HepG2 (cell line): ENCODE measurements at regions not wholly inside any gene's neighbourhood (a gene's known extent, or its start where the extent isn't known, plus 50 kb on each side); places are given as distances from the start of the nearest gene placed in this dataset.

Experiments used
- AGO2 ChIP-seq: fragments of 200-400 bp; formaldehyde crosslinking; optimal IDR thresholded peaks from 2 replicates; pipeline ENCODE3; 2017; ENCODE audit warnings: mild to moderate bottlenecking, low read depth, low read length, moderate library complexity
- ARID2 ChIP-seq: sonication (generic); formaldehyde crosslinking; IDR thresholded peaks from 2 replicates; pipeline ENCODE4 v1.8.1; 2022; ENCODE audit warnings: mild to moderate bottlenecking, missing genetic modification reagents, borderline replicate concordance
- CREB1 ChIP-seq, 2 experiments: fragments of 450-650 bp in 1 of 2; IDR thresholded peaks; 2 replicates each; pipeline ENCODE4 v1.6.1; 2016 to 2017; ENCODE audit warnings: control low read depth in 1 of 2, mild to moderate bottlenecking in 1 of 2, missing compliant biosample characterization in 1 of 2, missing genetic modification characterization in 1 of 2
- GZF1 ChIP-seq: sonication (generic); formaldehyde crosslinking; IDR thresholded peaks from 2 replicates; pipeline ENCODE4 v1.5.1; 2020; ENCODE audit warnings: mild to moderate bottlenecking, missing genetic modification reagents
- HDAC6 ChIP-seq: fragments of 200-600 bp; sonication (generic); IDR thresholded peaks from 2 replicates; pipeline ENCODE4 v1.7.0; 2017; ENCODE audit warnings: mild to moderate bottlenecking, antibody characterized with exemption, low read length, low read depth
- IKZF1 ChIP-seq: fragments of 450-650 bp; IDR thresholded peaks from 2 replicates; pipeline ENCODE4 v1.7.1; 2016
- IKZF4 ChIP-seq: sonication (generic); formaldehyde crosslinking; IDR thresholded peaks from 2 replicates; pipeline ENCODE4 v1.5.1; 2020; ENCODE audit warnings: borderline replicate concordance, mild to moderate bottlenecking, low read depth, missing genetic modification reagents; ENCODE audit errors: not compliant biosample characterization
- KLF6 ChIP-seq: IDR thresholded peaks from 2 replicates; pipeline ENCODE4 v1.8.0; 2016; ENCODE audit warnings: missing biosample characterization, missing genetic modification reagents
- MTA3 ChIP-seq: sonication (generic); formaldehyde crosslinking; IDR thresholded peaks from 2 replicates; pipeline ENCODE4 v1.4.0; 2020; ENCODE audit warnings: missing genetic modification reagents
- MYNN ChIP-seq: sonication (generic); formaldehyde crosslinking; IDR thresholded peaks from 2 replicates; pipeline ENCODE4 v1.4.0; 2020; ENCODE audit warnings: mild to moderate bottlenecking, low read depth, missing genetic modification reagents
- SETDB1 ChIP-seq: sonication (generic); formaldehyde crosslinking; IDR thresholded peaks from 2 replicates; pipeline ENCODE4 v1.5.1; 2020; ENCODE audit warnings: missing genetic modification reagents, mild to moderate bottlenecking, borderline replicate concordance
- SIN3B ChIP-seq: fragments of 150-350 bp; IDR thresholded peaks from 2 replicates; pipeline ENCODE4 v1.6.1; 2014; ENCODE audit warnings: low read length
- SKI ChIP-seq: fragments of 450-650 bp; IDR thresholded peaks from one replicate; pipeline ENCODE4 v1.6.1; 2018; ENCODE audit warnings: mild to moderate bottlenecking; ENCODE audit not compliant: partially characterized antibody
- SSRP1 ChIP-seq: IDR thresholded peaks from 2 replicates; pipeline ENCODE4 v1.6.1; 2016; ENCODE audit warnings: control low read depth
- TRIM22 ChIP-seq: fragments of 450-650 bp; IDR thresholded peaks from 2 replicates; pipeline ENCODE4 v1.6.1; 2017
- ZNF12 ChIP-seq: sonication (generic); formaldehyde crosslinking; IDR thresholded peaks from 2 replicates; pipeline ENCODE4 v1.5.0; 2020; ENCODE audit warnings: missing genetic modification reagents
- ZNF138 ChIP-seq: sonication (generic); formaldehyde crosslinking; IDR thresholded peaks from 2 replicates; pipeline ENCODE4 v1.5.0; 2020; ENCODE audit warnings: mild to moderate bottlenecking, low read depth, missing genetic modification reagents
- ZNF317 ChIP-seq: sonication (generic); formaldehyde crosslinking; IDR thresholded peaks from 2 replicates; pipeline ENCODE4 v1.5.0; 2020; ENCODE audit warnings: mild to moderate bottlenecking, missing genetic modification reagents
- ZNF34 ChIP-seq: sonication (generic); formaldehyde crosslinking; IDR thresholded peaks from 2 replicates; pipeline ENCODE4 v1.4.0; 2020; ENCODE audit warnings: mild to moderate bottlenecking, missing genetic modification reagents, borderline replicate concordance
- ZNF512B ChIP-seq: sonication (generic); formaldehyde crosslinking; IDR thresholded peaks from 2 replicates; pipeline ENCODE4 v1.5.1; 2020; ENCODE audit warnings: missing genetic modification reagents, mild to moderate bottlenecking, borderline replicate concordance
- ZNF564 ChIP-seq: sonication (generic); formaldehyde crosslinking; IDR thresholded peaks from 2 replicates; pipeline ENCODE4 v1.8.1; 2023; ENCODE audit warnings: mild to moderate bottlenecking, missing genetic modification reagents
- ZNF576 ChIP-seq: sonication (generic); formaldehyde crosslinking; IDR thresholded peaks from 2 replicates; pipeline ENCODE4 v1.4.0; 2020; ENCODE audit warnings: mild to moderate bottlenecking, missing genetic modification reagents
- ZNF605 ChIP-seq: sonication (generic); formaldehyde crosslinking; IDR thresholded peaks from 2 replicates; pipeline ENCODE4 v1.8.0; 2022; ENCODE audit warnings: mild to moderate bottlenecking, missing genetic modification reagents
- ZNF713 ChIP-seq: sonication (generic); formaldehyde crosslinking; IDR thresholded peaks from 2 replicates; pipeline ENCODE4 v1.4.0; 2020; ENCODE audit warnings: mild to moderate bottlenecking, missing genetic modification reagents
- ZNF75D ChIP-seq: sonication (generic); formaldehyde crosslinking; IDR thresholded peaks from 2 replicates; pipeline ENCODE4 v1.8.1; 2023; ENCODE audit warnings: missing genetic modification reagents, mild to moderate bottlenecking, borderline replicate concordance

- TF ChIP-seq ZNF138 (CRISPR knock-in tag) (0 out of 2 replicates have a peak, but pooled peaks have one; percentile 78), ZNF605 (CRISPR knock-in tag) (0 out of 2 replicates have a peak, but pooled peaks have one; percentile 18), CREB1 (IDR thresholded peaks at IDR 0.05) (no peak), CREB1 (CRISPR knock-in tag; IDR thresholded peaks at IDR 0.05) (peak; percentile 4), KLF6 (CRISPR knock-in tag) (peak; percentile 46; the same call in 1 of the 2 replicates), SKI (peak; percentile 86), IKZF4 (CRISPR knock-in tag) (peak; percentile 56), ARID2 (CRISPR knock-in tag) (peak; percentile 81; the same call in 1 of the 2 replicates), ZNF576 (CRISPR knock-in tag) (0 out of 2 replicates have a peak, but pooled peaks have one; percentile 44), SSRP1 (no peak), AGO2 (peak; percentile 81), ZNF512B (CRISPR knock-in tag) (no peak), GZF1 (CRISPR knock-in tag) (peak; percentile 49; the same call in 1 of the 2 replicates), SETDB1 (no peak), TRIM22 (no peak), ZNF12 (no peak), ZNF713 (no peak), ZNF34 (CRISPR knock-in tag) (no peak), HDAC6 (no peak), IKZF1 (no peak), MTA3 (CRISPR knock-in tag) (0 out of 2 replicates have a peak, but pooled peaks have one; percentile 75), MYNN (CRISPR knock-in tag) (no peak), ZNF75D (CRISPR knock-in tag) (no peak), ZNF317 (CRISPR knock-in tag) (peak; percentile 67; the same call in 1 of the 2 replicates), ZNF564 (peak; percentile 72; the same call in 1 of the 2 replicates), SIN3B (no peak; the same call in 1 of the 2 replicates)
Measured at GRCh38 chr6:156686995-156687788, 90.0 kb upstream of the ARID1B start (continued).
